WTC11 (cell line): ENCODE measurements at regions not wholly inside any gene's neighbourhood (a gene's known extent, or its start where the extent isn't known, plus 50 kb on each side); places are given as distances from the start of the nearest gene placed in this dataset.
"Not testable (repeated sequence)": the region's sequence is repeated elsewhere in the genome, so short reads cannot be mapped to it uniquely, and the experiment has no call there.

Experiments used
- ATAC-seq: fragments of 200-7000 bp; cut with Tn5 transposase; 2 replicates; pipeline ENCODE4 v1.10.0; 2021; ENCODE audit warnings: mild to moderate bottlenecking, moderate library complexity
- CTCF ChIA-PET: fragments of 300-600 bp; sonication (Branson Sonifier 250); formaldehyde crosslinking; loops from one replicate; lab custom pipeline; 2021; ENCODE audit warnings: antibody characterized with exemption; lab: Charles Lee
- POLR2A ChIA-PET: fragments of 350-600 bp; sonication (Branson Sonifier 250); formaldehyde crosslinking; loops from one replicate; lab custom pipeline; 2021; ENCODE audit warnings: antibody characterized with exemption; lab: Charles Lee
- DNase-seq: peaks from one replicate; pipeline ENCODE4 v3.0.0; 2021; ENCODE audit warnings: low spot score
- H3K27ac Mint-ChIP-seq: 2 replicates; pipeline ENCODE4 v1.8.0; 2021; ENCODE audit warnings: mixed read lengths
- H3K27me3 Mint-ChIP-seq: 2 replicates; pipeline ENCODE4 v1.8.0; 2021; ENCODE audit warnings: low read depth, mild to moderate bottlenecking, moderate library complexity, mixed read lengths
- H3K36me3 Mint-ChIP-seq: 2 replicates; pipeline ENCODE4 v1.8.0; 2021; ENCODE audit warnings: mixed read lengths
- H3K4me1 Mint-ChIP-seq: 2 replicates; pipeline ENCODE4 v1.8.0; 2022; ENCODE audit warnings: mixed read lengths
- H3K4me3 Mint-ChIP-seq: 2 replicates; pipeline ENCODE4 v1.8.0; 2021; ENCODE audit warnings: mild to moderate bottlenecking, moderate library complexity, mixed read lengths
- H3K9me3 Mint-ChIP-seq: 2 replicates; pipeline ENCODE4 v1.8.0; 2021; ENCODE audit warnings: mixed read lengths
- ATF1 ChIP-seq: sonication (generic); formaldehyde crosslinking; IDR thresholded peaks from 2 replicates; pipeline ENCODE4 v1.8.1; 2023; ENCODE audit warnings: mild to moderate bottlenecking, moderate library complexity, missing genetic modification reagents
- CDX4 ChIP-seq: fragments of 250-450 bp; sonication (Bioruptor Pico); IDR thresholded peaks from 2 replicates; pipeline ENCODE4 v1.9.0; 2021; ENCODE audit warnings: moderate library complexity, mild to moderate bottlenecking, inconsistent platforms, borderline replicate concordance
- ELF4 ChIP-seq: sonication (generic); formaldehyde crosslinking; IDR thresholded peaks from 2 replicates; pipeline ENCODE4 v1.8.1; 2022; ENCODE audit warnings: low read depth, mild to moderate bottlenecking, moderate library complexity, missing genetic modification reagents
- FOXJ3 ChIP-seq: sonication (generic); formaldehyde crosslinking; IDR thresholded peaks from 2 replicates; pipeline ENCODE4 v1.9.0; 2021; ENCODE audit warnings: missing genetic modification reagents, mild to moderate bottlenecking, borderline replicate concordance
- GTF2I ChIP-seq: fragments of 250-450 bp; sonication (Bioruptor Pico); conservative IDR thresholded peaks from 2 replicates; pipeline ENCODE4 v1.4.0; 2021; ENCODE audit warnings: mild to moderate bottlenecking
- HMGA2 ChIP-seq: fragments of 250-450 bp; sonication (Bioruptor Pico); IDR thresholded peaks from 2 replicates; pipeline ENCODE4 v1.4.0; 2021; ENCODE audit warnings: mild to moderate bottlenecking, moderate library complexity
- MYBL2 ChIP-seq: sonication (generic); formaldehyde crosslinking; IDR thresholded peaks from 2 replicates; pipeline ENCODE4 v1.8.1; 2023; ENCODE audit warnings: mild to moderate bottlenecking, moderate library complexity, missing genetic modification reagents
- NFATC4 ChIP-seq: fragments of 250-450 bp; sonication (Bioruptor Pico); IDR thresholded peaks from 2 replicates; pipeline ENCODE4 v1.9.0; 2021; ENCODE audit warnings: mild to moderate bottlenecking
- NR2C2 ChIP-seq: sonication (generic); formaldehyde crosslinking; IDR thresholded peaks from 2 replicates; pipeline ENCODE4 v1.8.0; 2022; ENCODE audit warnings: mild to moderate bottlenecking, missing genetic modification reagents
- RORB ChIP-seq: fragments of 250-450 bp; sonication (Bioruptor Pico); IDR thresholded peaks from 2 replicates; pipeline ENCODE4 v1.9.0; 2021; ENCODE audit warnings: mild to moderate bottlenecking
- SOX15 ChIP-seq: fragments of 250-450 bp; sonication (Bioruptor Pico); IDR thresholded peaks from 2 replicates; pipeline ENCODE4 v1.9.0; 2021; ENCODE audit warnings: mild to moderate bottlenecking
- STAT6 ChIP-seq: sonication (generic); formaldehyde crosslinking; conservative IDR thresholded peaks from 2 replicates; pipeline ENCODE4 v1.8.1; 2023; ENCODE audit warnings: mild to moderate bottlenecking, low read depth, missing genetic modification reagents, moderate library complexity
- TCF7 ChIP-seq: sonication (generic); formaldehyde crosslinking; IDR thresholded peaks from 2 replicates; pipeline ENCODE4 v1.8.0; 2022; ENCODE audit warnings: mild to moderate bottlenecking, low read depth, missing genetic modification reagents, moderate library complexity
- TP53 ChIP-seq: sonication (generic); formaldehyde crosslinking; IDR thresholded peaks from 2 replicates; pipeline ENCODE4 v1.8.1; 2023; ENCODE audit warnings: mild to moderate bottlenecking, missing genetic modification reagents
- ZNF219 ChIP-seq: sonication (generic); formaldehyde crosslinking; IDR thresholded peaks from 2 replicates; pipeline ENCODE4 v1.8.0; 2023; ENCODE audit warnings: missing genetic modification reagents, mild to moderate bottlenecking, borderline replicate concordance
- ZNF263 ChIP-seq: sonication (generic); formaldehyde crosslinking; IDR thresholded peaks from 2 replicates; pipeline ENCODE4 v1.8.1; 2022; ENCODE audit warnings: low read depth, mild to moderate bottlenecking, moderate library complexity, missing genetic modification reagents
- ZNF317 ChIP-seq: sonication (generic); formaldehyde crosslinking; IDR thresholded peaks from 2 replicates; pipeline ENCODE4 v1.8.1; 2023; ENCODE audit warnings: low read depth, mild to moderate bottlenecking, moderate library complexity, missing genetic modification reagents, borderline replicate concordance
- ZNF396 ChIP-seq: fragments of 250-450 bp; sonication (Bioruptor Pico); IDR thresholded peaks from 2 replicates; pipeline ENCODE4 v1.8.0; 2021; ENCODE audit warnings: mild to moderate bottlenecking, moderate library complexity, borderline replicate concordance
- ZNF416 ChIP-seq: fragments of 250-450 bp; sonication (Bioruptor Pico); IDR thresholded peaks from 2 replicates; pipeline ENCODE4 v1.9.0; 2021; ENCODE audit warnings: mild to moderate bottlenecking, inconsistent platforms
- ZNF423 ChIP-seq: fragments of 250-450 bp; sonication (Bioruptor Pico); IDR thresholded peaks from 2 replicates; pipeline ENCODE4 v2.1.2; 2022; ENCODE audit warnings: mild to moderate bottlenecking, moderate library complexity
- ZNF512 ChIP-seq: sonication (generic); formaldehyde crosslinking; IDR thresholded peaks from 2 replicates; pipeline ENCODE4 v1.8.1; 2022; ENCODE audit warnings: missing genetic modification reagents, borderline replicate concordance
- TF ChIP-seq, protein P1 (sequence below): sonication (generic); formaldehyde crosslinking; IDR thresholded peaks from 2 replicates; pipeline ENCODE4 v1.8.0; 2022; ENCODE audit warnings: mild to moderate bottlenecking, missing genetic modification reagents
- TF ChIP-seq, protein P2 (sequence below): sonication (generic); formaldehyde crosslinking; IDR thresholded peaks from 2 replicates; pipeline ENCODE4 v1.8.1; 2022; ENCODE audit warnings: low read depth, missing genetic modification reagents, borderline replicate concordance
- TF ChIP-seq, protein P3 (sequence below): fragments of 250-450 bp; sonication (Bioruptor Pico); IDR thresholded peaks from 2 replicates; pipeline ENCODE4 v2.1.2; 2022; ENCODE audit warnings: mild to moderate bottlenecking, moderate library complexity
- TF ChIP-seq, protein P4 (sequence below): sonication (generic); formaldehyde crosslinking; IDR thresholded peaks from 2 replicates; pipeline ENCODE4 v1.8.0; 2022; ENCODE audit warnings: mild to moderate bottlenecking, missing genetic modification reagents
- TF ChIP-seq, protein P5 (sequence below): sonication (generic); formaldehyde crosslinking; IDR thresholded peaks from 2 replicates; pipeline ENCODE4 v1.8.1; 2022; ENCODE audit warnings: low read depth, mild to moderate bottlenecking, moderate library complexity, missing genetic modification reagents, borderline replicate concordance

- Mint-ChIP-seq H3K9me3 (peaks cover 55% of the 10 kb centered on the region), H3K36me3 (peaks cover 44% of the 10 kb centered on the region)
- CTCF ChIA-PET, ATAC-seq, H3K27ac Mint-ChIP-seq, H3K4me1 Mint-ChIP-seq, POLR2A ChIA-PET, H3K4me3 Mint-ChIP-seq, H3K27me3 Mint-ChIP-seq, DNase-seq: not testable (repeated sequence)
- 0 out of 2 replicates have a peak, but pooled peaks have one; percentile 28 for TF ChIP-seq ATF1 (CRISPR knock-in tag)
Measured at GRCh38 chr13:81546294-81546693, 1205.4 kb upstream of the SPRY2 start.

DNA sequence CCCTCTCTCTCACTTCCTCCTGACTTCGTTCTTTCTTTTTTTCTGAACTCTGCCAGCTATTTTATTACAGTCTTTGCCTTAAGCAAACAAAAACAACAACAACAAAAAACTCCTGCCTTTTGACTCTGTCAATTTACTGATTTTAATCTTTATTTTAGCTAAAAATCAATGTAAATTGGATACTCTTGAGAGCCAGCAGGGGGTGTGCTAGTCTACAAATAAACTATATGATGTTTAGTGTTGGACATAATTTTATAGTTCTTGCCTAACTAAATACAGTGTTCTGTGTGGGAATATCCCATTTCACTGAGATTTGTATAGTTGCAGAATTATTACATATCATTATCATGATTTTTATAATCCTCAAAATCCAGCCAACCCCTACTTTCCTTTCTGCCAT lies 1199.9 kb upstream of the SPRY2 start:
- H3K27me3 Mint-ChIP-seq, result no peaks in the 10 kb centered on the region
- POLR2A ChIA-PET, result no interaction called here

DNA sequence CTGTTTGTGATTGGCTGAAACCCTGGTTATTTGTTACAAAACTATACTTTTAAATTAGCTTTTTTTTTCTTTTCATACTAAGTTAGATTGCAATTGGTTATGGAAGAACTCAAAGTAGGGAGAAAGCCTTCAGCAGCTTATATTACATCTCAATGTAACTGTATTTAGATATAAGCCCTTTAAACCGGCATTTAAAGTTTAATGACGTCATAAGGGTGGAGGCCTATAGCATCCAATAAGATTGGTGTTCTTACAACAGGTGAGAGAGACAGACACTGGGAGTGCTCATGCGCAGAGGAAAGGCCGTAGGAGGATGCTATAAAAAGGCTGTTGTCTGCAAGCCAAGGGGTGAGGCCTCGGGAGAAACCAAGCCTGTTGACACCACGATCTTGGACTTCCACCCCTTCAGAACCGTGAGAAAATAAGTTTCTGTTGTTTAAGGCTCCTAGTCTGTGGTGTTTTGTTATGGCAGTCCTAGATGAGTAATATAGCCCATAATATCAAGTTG lies 1198.8 kb upstream of the SPRY2 start:
- Mint-ChIP-seq H3K4me1 (peaks cover 26% of the 10 kb centered on the region), H3K27me3 (no peaks in the 10 kb centered on the region), H3K9me3 (peaks cover 16% of the 10 kb centered on the region; the same call in 1 of the 2 replicates), H3K36me3 (no peaks in the 10 kb centered on the region; the same call in 1 of the 2 replicates), H3K4me3 (no peak overlapping the region), H3K27ac (no peak overlapping the region)
- POLR2A ChIA-PET, result no interaction called here
- peak; percentile 48 for ATAC-seq
- CTCF ChIA-PET, result interaction anchor here (1.2 kb wide), 1 partner anchor 333 kb away, joined by 5 read pairs; no protein-coding TSS in a partner anchor
- DNase-seq, result no peak
- TF ChIP-seq, protein P1, sequence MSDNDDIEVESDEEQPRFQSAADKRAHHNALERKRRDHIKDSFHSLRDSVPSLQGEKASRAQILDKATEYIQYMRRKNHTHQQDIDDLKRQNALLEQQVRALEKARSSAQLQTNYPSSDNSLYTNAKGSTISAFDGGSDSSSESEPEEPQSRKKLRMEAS, result no peak
- TF ChIP-seq NR2C2 (CRISPR knock-in tag) (no peak), ZNF423 (no peak), ZNF263 (CRISPR knock-in tag) (no peak), ZNF416 (CRISPR knock-in tag) (no peak), STAT6 (no peak), TP53 (CRISPR knock-in tag) (no peak)
- TF ChIP-seq, protein P2, sequence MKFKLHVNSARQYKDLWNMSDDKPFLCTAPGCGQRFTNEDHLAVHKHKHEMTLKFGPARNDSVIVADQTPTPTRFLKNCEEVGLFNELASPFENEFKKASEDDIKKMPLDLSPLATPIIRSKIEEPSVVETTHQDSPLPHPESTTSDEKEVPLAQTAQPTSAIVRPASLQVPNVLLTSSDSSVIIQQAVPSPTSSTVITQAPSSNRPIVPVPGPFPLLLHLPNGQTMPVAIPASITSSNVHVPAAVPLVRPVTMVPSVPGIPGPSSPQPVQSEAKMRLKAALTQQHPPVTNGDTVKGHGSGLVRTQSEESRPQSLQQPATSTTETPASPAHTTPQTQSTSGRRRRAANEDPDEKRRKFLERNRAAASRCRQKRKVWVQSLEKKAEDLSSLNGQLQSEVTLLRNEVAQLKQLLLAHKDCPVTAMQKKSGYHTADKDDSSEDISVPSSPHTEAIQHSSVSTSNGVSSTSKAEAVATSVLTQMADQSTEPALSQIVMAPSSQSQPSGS (CRISPR knock-in tag), result no peak
- TF ChIP-seq, protein P3, sequence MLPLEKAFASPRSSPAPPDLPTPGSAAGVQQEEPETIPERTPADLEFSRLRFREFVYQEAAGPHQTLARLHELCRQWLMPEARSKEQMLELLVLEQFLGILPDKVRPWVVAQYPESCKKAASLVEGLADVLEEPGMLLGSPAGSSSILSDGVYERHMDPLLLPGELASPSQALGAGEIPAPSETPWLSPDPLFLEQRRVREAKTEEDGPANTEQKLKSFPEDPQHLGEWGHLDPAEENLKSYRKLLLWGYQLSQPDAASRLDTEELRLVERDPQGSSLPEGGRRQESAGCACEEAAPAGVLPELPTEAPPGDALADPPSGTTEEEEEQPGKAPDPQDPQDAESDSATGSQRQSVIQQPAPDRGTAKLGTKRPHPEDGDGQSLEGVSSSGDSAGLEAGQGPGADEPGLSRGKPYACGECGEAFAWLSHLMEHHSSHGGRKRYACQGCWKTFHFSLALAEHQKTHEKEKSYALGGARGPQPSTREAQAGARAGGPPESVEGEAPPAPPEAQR, result no peak
- TF ChIP-seq, protein P4, sequence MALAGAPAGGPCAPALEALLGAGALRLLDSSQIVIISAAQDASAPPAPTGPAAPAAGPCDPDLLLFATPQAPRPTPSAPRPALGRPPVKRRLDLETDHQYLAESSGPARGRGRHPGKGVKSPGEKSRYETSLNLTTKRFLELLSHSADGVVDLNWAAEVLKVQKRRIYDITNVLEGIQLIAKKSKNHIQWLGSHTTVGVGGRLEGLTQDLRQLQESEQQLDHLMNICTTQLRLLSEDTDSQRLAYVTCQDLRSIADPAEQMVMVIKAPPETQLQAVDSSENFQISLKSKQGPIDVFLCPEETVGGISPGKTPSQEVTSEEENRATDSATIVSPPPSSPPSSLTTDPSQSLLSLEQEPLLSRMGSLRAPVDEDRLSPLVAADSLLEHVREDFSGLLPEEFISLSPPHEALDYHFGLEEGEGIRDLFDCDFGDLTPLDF (CRISPR knock-in tag), result no peak

More for the DNA sequence above, 1199.9 kb upstream of the SPRY2 start:
- CTCF ChIA-PET, result interaction anchor here (0.5 to 1.5 kb wide), 3 partner anchors 332 to 1391 kb away, joined by 4 to 7 read pairs (median 6); no protein-coding TSS in a partner anchor
- Mint-ChIP-seq H3K36me3 (peaks cover 11% of the 10 kb centered on the region), H3K4me1 (peaks cover 26% of the 10 kb centered on the region), H3K27ac (no peak overlapping the region), H3K9me3 (peaks cover 26% of the 10 kb centered on the region), H3K4me3 (no peak overlapping the region)
- DNase-seq (no peak), ATAC-seq (no peak)
- TF ChIP-seq ZNF317 (CRISPR knock-in tag) (no peak), GTF2I (no peak), ZNF396 (CRISPR knock-in tag) (no peak), ZNF219 (CRISPR knock-in tag) (no peak), ELF4 (no peak), SOX15 (CRISPR knock-in tag) (no peak), MYBL2 (CRISPR knock-in tag) (no peak), ZNF512 (CRISPR knock-in tag) (no peak), NFATC4 (no peak), ZNF416 (CRISPR knock-in tag) (no peak), TCF7 (CRISPR knock-in tag) (no peak), HMGA2 (no peak), CDX4 (CRISPR knock-in tag) (no peak), FOXJ3 (CRISPR knock-in tag) (no peak), RORB (CRISPR knock-in tag) (no peak)
- TF ChIP-seq, protein P5, sequence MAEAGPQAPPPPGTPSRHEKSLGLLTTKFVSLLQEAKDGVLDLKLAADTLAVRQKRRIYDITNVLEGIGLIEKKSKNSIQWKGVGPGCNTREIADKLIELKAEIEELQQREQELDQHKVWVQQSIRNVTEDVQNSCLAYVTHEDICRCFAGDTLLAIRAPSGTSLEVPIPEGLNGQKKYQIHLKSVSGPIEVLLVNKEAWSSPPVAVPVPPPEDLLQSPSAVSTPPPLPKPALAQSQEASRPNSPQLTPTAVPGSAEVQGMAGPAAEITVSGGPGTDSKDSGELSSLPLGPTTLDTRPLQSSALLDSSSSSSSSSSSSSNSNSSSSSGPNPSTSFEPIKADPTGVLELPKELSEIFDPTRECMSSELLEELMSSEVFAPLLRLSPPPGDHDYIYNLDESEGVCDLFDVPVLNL (CRISPR knock-in tag), result no peak
